ENCODE measurements at regions not wholly inside any gene's neighbourhood (a gene's known extent, or its start where the extent isn't known, plus 50 kb on each side); places are given as distances from the start of the nearest gene placed in this dataset.
A peak's percentile ranks its signal among the peaks of the same experiment; 100 is the strongest.
"Not testable (repeated sequence)": the region's sequence is repeated elsewhere in the genome, so short reads cannot be mapped to it uniquely, and the experiment has no call there.

GRCh38 chr12:124706363-124706762 is 139.0 kb upstream of the NCOR2 start:
- DNase-seq (ENCODE audit: low spot score) = no peak

DNA sequence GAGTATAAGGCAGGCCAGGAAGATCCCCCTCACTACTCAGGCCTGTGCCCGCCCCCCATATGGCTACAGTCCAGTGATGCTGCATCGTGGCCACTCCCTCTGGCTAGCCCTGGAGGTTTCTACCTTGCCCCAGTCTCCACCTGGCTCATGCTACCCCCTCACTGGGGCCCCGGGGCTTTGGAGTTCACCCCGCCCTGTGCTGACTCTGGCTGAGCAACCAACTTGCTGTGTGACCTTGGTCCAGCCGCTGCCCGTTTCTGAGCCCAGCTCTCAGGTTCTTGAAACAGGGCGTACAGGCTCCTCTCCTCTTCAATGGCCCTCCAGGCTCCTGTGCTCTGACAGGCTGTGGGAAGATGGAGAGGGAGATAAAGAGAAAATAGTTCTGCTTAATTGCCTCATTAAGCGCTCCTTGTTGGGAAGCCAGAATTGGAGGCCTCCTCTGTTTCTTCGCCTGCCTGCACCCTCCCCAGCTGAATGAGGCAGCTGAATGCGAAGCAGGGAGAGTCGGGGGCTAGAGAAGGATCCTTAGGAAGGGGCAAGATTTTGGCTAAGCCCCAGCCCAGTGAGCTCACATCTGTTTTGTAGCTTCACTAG is 138.2 kb upstream of the NCOR2 start:
- no peak for DNase-seq (ENCODE audit: low spot score)

GRCh38 chr12:124704619-124705018 is 137.2 kb upstream of the NCOR2 start:
- no peak for DNase-seq (ENCODE audit: low spot score)

DNA sequence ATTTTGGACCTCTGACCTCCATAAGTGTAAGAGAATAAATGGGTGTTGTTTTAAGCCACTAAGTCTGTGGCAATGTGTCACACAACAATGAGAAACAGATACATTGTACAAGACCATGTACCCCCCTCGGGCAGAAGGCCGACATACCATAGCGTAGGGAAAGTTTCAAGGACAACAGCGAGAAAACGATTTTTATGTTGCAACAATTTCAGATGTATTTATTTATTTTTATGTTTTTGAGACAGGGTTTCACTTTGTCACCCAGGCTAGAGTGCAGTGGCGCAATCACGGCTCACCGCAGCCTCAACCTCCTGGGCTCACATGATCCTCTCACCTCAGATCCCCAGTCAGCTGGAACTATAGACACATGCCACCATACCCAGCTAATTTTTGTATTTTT is 136.4 kb upstream of the NCOR2 start:
- no peak for DNase-seq (ENCODE audit: low spot score)

DNA sequence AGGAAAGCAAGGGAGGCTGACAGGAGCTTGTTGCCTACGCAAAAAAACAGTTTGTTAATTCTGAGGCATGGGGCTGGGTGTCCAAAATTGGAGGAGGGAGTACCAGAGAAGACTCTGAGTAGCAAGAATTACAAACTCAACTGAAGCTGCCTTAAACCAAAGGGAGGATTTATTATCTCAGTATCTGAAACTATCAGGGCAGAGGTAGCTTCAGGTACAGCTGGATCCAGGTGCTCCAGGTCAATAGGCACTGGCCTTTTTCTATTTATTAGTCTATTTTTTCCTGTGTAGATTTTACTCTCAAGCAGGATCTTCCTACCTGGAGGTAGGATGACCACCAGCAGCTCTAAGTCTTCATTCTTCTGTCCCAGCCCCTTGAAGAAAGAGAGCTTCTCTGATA is 135.3 kb upstream of the NCOR2 start:
- no peak for DNase-seq (ENCODE audit: low spot score)

GRCh38 chr12:124700810-124701592 is 133.6 kb upstream of the NCOR2 start:
- peak; percentile 90 for DNase-seq (ENCODE audit: low spot score)

- DNase-seq (ENCODE audit: low spot score) = no peak
Measured at GRCh38 chr12:124699909-124700308, 132.5 kb upstream of the NCOR2 start.

DNA sequence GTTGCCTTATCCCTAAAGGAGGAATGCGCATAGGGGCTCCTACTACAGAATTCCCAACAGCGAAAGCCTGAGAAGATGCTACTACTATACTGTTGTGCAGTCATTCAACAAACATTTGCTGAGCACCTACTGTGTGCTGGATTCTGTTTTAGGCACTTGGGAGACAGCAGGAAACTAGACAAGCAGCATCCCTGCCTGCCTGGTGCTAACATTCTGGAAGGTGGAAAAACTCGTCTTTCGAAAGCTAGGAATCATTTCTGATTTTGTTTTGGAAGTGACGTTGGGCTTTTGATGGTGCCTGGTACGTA is 131.5 kb upstream of the NCOR2 start:
- no peak for DNase-seq (ENCODE audit: low spot score)

DNA sequence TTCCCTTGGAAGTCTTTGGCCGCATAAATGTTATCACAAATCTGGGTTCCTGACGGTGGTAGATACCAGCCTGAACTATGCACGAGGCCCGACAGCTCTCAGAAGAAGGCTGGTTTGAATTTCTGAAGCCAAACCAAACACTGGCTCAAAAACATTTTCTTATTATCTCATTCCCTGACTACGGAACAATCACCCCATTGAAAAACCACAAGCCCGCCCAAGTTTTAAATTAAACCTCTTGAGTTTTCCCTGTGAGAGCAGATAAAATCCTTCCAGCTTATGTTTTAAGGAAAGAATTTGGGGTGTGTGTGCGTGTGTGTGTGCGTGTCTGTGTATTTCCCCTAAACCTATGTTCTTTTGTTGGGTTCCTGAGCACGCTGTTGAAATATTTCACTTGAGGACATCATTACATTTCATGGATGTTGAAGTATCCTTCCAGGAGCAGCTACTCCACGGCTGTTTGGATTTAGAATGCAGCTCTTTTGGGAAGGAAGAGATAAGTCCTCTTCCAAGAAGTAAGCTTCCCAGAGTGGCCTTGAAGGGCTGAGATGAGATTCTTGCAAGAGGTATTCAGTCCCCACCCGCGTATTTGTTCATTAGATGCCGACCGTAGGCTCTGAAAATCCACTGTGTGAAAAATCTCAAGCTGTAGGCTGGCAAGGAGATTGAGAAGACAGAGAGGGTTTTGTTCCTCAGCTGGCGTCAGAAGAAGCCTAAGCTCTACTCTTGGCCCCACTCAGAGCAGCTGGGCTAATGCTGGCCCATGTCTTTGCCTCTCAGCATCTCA is 131.0 kb upstream of the NCOR2 start:
- DNase-seq (ENCODE audit: low spot score) = peak; percentile 63

- not testable (repeated sequence) for DNase-seq (ENCODE audit: low spot score)
Measured at GRCh38 chr12:124697722-124698121, 130.3 kb upstream of the NCOR2 start.

GRCh38 chr12:124696693-124697476 is 129.5 kb upstream of the NCOR2 start:
- DNase-seq (ENCODE audit: low spot score) = no peak

- DNase-seq (ENCODE audit: low spot score) = no peak
Measured at GRCh38 chr12:124695861-124696260, 128.4 kb upstream of the NCOR2 start.

DNA sequence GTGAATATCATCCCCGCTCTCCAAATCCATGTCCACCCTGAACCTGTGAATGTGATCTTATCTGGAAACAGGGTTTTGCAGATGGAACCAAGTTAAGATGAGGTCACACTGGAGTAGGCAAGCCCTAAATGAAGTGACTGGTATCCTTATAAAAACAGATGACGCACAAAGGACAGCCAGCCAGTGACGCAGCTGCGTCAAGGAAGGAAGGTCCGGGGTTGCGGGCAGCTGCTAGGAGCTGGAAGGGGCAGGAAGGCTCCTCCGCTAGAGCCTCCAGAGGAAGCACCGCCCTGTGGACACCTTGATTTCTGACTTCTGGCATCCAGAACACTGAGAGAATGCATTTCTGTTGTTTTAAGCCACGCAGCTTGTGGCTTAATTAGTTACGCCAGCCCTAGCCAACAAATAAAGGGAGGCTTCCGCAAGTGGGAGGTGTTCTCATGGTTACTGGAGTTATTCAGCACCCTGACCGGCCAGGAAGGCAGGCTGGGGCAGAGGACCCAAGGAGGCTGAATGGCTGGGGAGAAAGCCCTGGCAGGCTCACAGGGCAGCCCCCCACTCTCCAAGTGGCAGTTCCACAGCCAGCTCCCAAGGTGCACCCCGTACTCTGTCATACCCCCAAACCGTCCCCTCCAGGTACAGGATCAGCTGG is 127.6 kb upstream of the NCOR2 start:
- DNase-seq (ENCODE audit: low spot score) = peak; percentile 30

- no peak for DNase-seq (ENCODE audit: low spot score)
Measured at GRCh38 chr12:124694250-124694649, 126.8 kb upstream of the NCOR2 start.

DNA sequence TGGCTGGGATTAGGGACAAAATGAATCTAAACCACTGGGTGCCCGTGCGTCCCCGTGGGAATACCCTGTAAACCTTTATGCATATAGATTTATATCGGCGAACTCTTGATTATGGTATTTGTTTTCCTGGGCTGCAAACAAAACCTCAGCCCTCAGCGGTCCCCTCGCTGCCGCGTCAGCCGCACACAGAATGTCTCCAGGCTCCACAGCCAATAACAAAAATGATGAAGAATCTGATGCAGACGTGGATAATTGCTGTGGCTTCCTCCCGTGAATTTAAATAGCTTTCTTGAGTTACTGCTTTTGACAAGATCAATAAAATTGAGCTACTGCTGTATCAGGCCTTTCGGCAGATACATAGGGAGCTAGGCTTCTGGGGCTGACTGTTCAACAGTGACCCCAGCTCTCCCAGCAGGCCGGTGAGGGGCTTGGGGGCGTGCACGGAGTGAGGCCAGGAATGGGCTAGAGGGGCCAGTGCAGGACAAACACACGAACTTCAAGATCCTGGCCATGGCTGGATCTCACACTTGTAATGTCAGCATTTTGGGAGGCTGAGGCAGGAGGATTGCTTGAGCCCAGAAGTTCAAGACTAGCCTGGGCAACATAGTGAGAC is 125.8 kb upstream of the NCOR2 start:
- no peak for DNase-seq (ENCODE audit: low spot score)

GRCh38 chr12:124692443-124692842 is 125.0 kb upstream of the NCOR2 start:
- no peak for DNase-seq (ENCODE audit: low spot score)

DNA sequence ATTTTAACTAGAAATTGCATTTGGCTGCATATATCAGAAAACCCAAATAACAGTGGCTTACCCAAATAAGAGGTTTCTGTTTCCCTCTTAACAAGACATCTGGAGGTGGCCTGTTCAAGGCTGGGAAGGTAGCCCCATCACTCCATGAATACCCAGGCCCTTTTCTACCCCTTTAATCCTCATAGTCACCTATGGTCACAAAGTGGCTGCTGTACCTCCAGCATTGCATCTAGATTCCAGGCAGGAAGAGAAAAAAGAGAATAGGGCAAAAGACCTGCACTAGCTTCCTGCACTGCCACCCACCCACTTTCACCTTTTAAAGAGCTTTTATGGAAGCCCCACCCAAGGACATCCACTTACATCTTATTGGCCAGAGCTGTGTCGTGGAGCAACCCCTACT is 124.0 kb upstream of the NCOR2 start:
- no peak for DNase-seq (ENCODE audit: low spot score)

DNA sequence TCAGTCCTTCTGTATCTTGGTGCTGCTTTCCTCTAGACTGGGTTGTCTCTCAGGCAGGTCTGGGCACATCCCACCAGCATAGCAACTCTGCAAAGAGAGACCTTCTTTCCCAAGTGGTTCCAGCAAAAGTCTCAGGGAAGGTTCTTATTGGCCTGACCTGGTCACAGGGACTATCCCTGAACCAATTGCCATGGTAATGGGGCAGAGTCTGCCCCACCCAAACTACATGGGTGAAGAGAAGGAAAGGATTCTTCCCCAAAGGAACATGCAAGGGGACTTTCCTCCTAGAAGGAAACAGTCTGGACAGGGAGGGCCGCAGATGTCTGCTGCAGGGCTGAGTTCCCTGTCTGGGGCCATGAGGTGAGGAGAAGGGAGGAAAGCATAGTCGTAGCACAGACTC is 122.2 kb upstream of the NCOR2 start:
- DNase-seq (ENCODE audit: low spot score) = no peak

DNA sequence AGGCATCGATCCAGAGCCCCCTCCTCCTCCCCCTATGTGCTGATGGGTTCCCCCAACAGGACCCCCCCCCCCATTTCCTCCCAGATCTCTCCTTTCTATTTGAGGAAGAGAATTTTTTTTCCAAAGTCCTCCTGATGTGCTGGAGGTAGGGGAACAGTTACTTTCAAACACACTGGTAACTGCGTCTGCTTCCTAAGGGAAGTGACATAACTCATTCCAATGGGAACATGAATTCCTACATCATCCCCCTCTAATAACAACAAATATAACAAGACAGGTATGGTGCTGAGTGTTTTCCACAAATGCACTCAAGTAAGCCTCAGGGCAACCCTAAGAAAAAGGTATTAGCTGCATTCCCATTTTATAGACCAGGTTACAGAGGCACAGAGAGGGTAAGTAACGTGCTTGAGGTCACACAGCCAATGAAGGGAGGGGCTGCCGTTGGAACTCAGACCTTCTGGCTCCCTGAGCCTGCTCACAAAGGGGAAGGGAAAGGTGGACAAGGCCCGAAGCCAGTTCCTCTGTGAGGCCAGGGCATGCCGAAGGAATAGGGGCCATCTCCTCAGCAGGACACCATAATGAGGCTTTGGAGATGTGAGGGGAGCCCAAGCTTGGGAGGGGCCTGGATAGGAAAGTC is 121.1 kb upstream of the NCOR2 start:
- no peak for DNase-seq (ENCODE audit: low spot score)

DNA sequence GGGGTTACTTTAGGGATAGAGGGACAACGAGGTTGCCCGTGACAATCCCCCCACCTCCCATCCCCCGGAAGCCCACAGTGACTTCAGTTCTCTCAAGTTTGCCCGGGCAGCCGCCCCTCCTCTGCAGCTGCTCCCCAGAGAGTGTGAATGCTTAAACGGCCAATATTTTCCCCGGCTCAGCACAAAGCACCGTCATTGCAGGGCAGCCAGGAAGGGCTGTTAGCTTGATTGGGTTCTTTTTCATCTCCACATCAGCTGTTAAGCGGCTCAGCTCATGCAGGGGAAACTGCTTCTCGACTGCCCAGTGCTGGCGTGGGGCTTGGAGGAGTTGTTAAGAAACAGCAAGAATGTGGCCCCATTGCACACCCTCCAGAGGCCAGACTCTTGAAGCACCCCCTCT is 120.5 kb upstream of the NCOR2 start:
- no peak for DNase-seq (ENCODE audit: low spot score)

All from AG20443 (cell line).